SHP77 (cell line): ENCODE measurements at regions not wholly inside any gene's neighbourhood (a gene's known extent, or its start where the extent isn't known, plus 50 kb on each side); places are given as distances from the start of the nearest gene placed in this dataset.
"Not testable (repeated sequence)": the region's sequence is repeated elsewhere in the genome, so short reads cannot be mapped to it uniquely, and the experiment has no call there.

Source experiments
- DNase-seq, 2 experiments: peaks; one replicate each; lab custom pipeline; 2025; lab: John Stamatoyannopoulos, UW

- not testable (repeated sequence) for DNase-seq
These were observed 1207.2 kb downstream of the BRD1 start for GRCh38 chr22:48620460-48620859.

GRCh38 chr22:48619721-48620120, 1208.0 kb downstream of the BRD1 start:
- no peak for DNase-seq

GRCh38 chr22:48618326-48618725, 1209.3 kb downstream of the BRD1 start:
- no peak for DNase-seq

GRCh38 chr22:48616656-48617055, 1211.0 kb downstream of the BRD1 start:
- no peak for DNase-seq

GRCh38 chr22:48615171-48616008, 1212.3 kb downstream of the BRD1 start:
- DNase-seq, result no peak

- DNase-seq, result no peak
These were observed 1214.0 kb downstream of the BRD1 start for GRCh38 chr22:48613566-48614200.

GRCh38 chr22:48612077-48612995, 1215.3 kb downstream of the BRD1 start:
- DNase-seq, result no peak

GRCh38 chr22:48609279-48609865, 1218.3 kb downstream of the BRD1 start:
- no peak for DNase-seq

- no peak for DNase-seq
These were observed 1219.6 kb downstream of the BRD1 start for GRCh38 chr22:48607901-48608662.

GRCh38 chr22:48606684-48607307, 1220.9 kb downstream of the BRD1 start:
- no peak for DNase-seq

GRCh38 chr22:48605856-48606481, 1221.7 kb downstream of the BRD1 start:
- peak; percentile 30 to 61 for DNase-seq

GRCh38 chr22:48605125-48605524, 1222.5 kb downstream of the BRD1 start:
- DNase-seq, result no peak

GRCh38 chr22:48603621-48604320, 1223.9 kb downstream of the BRD1 start:
- DNase-seq, result no peak

GRCh38 chr22:48602805-48603518, 1224.7 kb downstream of the BRD1 start:
- DNase-seq, result no peak

- no peak for DNase-seq
These were observed 1227.0 kb downstream of the BRD1 start for GRCh38 chr22:48600681-48601080.

GRCh38 chr22:48600171-48600570, 1227.5 kb downstream of the BRD1 start:
- DNase-seq, result no peak

GRCh38 chr22:48599346-48599745, 1228.3 kb downstream of the BRD1 start:
- no peak for DNase-seq

GRCh38 chr22:48596111-48596850, 1231.4 kb downstream of the BRD1 start:
- no peak for DNase-seq
